ENCODE measurements at regions not wholly inside any gene's neighbourhood (a gene's known extent, or its start where the extent isn't known, plus 50 kb on each side); places are given as distances from the start of the nearest gene placed in this dataset.

DNA sequence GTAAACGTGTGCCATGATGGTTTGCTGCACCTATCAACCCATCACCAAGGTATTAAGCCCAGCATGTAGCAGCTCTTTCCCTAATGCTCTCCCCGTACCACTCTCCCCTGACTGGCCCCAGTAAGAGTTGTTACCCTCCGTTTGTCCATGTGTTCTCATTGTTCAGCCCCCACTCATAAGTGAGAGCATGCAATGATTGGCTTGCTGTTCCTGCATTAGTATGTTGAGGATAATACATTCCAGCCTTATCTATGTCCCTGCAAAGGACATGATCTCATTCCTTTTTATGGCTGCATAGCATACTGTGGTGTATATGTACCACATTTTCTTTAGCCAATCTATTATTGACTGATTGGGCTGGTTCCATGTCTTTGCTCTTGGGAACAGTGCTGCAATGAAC is 1294.9 kb upstream of the CDH8 start:
- no peak overlapping the region for H3K4me3 ChIP-seq
- TF ChIP-seq, protein P1, sequence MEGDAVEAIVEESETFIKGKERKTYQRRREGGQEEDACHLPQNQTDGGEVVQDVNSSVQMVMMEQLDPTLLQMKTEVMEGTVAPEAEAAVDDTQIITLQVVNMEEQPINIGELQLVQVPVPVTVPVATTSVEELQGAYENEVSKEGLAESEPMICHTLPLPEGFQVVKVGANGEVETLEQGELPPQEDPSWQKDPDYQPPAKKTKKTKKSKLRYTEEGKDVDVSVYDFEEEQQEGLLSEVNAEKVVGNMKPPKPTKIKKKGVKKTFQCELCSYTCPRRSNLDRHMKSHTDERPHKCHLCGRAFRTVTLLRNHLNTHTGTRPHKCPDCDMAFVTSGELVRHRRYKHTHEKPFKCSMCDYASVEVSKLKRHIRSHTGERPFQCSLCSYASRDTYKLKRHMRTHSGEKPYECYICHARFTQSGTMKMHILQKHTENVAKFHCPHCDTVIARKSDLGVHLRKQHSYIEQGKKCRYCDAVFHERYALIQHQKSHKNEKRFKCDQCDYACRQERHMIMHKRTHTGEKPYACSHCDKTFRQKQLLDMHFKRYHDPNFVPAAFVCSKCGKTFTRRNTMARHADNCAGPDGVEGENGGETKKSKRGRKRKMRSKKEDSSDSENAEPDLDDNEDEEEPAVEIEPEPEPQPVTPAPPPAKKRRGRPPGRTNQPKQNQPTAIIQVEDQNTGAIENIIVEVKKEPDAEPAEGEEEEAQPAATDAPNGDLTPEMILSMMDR (IDR thresholded peaks at IDR 0.05), result no peak
- H3K27ac ChIP-seq, result no peak overlapping the region
- no peak for DNase-seq (ENCODE audit: low spot score)

DNA sequence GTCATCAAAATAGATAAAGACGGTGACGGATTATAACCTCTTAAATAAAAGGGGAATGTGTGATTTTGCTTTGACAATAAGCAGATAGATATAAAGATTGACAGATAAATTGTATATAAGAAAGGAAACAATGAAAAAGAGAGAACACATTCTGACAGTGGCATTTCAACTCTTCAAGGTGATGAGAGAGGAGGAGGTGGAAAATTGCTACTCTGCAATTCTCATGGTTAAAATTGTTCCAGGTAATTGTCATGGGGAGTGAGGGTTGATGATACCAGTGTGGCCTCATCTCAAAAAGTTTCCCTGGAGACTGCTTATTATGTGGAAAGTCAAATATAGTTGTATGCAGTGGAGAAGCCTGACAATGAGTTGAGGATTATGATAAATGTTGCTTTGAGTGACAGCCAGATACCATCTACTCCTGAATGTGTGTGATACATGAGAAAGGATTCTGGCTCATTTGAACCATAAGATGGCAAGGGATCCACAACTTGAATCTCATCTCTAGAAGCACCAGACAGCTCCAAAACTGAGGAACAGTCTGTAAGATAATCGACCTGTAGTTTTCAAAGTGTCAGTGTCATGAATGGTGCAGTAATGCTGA is 1290.6 kb upstream of the CDH8 start:
- TF ChIP-seq, protein P1 (IDR thresholded peaks at IDR 0.05), result no peak
- H3K4me3 ChIP-seq, result no peak overlapping the region
- no peak for DNase-seq (ENCODE audit: low spot score)
- H3K27ac ChIP-seq, result no peak overlapping the region

GRCh38 chr16:63323722-63324705 is 1287.8 kb upstream of the CDH8 start:
- H3K4me3 ChIP-seq, result no peak overlapping the region
- TF ChIP-seq, protein P1 (IDR thresholded peaks at IDR 0.05), result no peak
- no peak overlapping the region for H3K27ac ChIP-seq
- DNase-seq (ENCODE audit: low spot score), result no peak

- Histone ChIP-seq H3K4me3 (no peak overlapping the region), H3K27ac (no peak overlapping the region)
- DNase-seq (ENCODE audit: low spot score), result no peak
- TF ChIP-seq, protein P1 (IDR thresholded peaks at IDR 0.05), result no peak
Observed at GRCh38 chr16:63323055-63323454, 1286.8 kb upstream of the CDH8 start.

- Histone ChIP-seq H3K4me3 (no peak overlapping the region), H3K27ac (no peak overlapping the region)
- no peak for DNase-seq (ENCODE audit: low spot score)
- TF ChIP-seq, protein P1 (IDR thresholded peaks at IDR 0.05), result no peak
Observed at GRCh38 chr16:63315229-63315628, 1279.0 kb upstream of the CDH8 start.

DNA sequence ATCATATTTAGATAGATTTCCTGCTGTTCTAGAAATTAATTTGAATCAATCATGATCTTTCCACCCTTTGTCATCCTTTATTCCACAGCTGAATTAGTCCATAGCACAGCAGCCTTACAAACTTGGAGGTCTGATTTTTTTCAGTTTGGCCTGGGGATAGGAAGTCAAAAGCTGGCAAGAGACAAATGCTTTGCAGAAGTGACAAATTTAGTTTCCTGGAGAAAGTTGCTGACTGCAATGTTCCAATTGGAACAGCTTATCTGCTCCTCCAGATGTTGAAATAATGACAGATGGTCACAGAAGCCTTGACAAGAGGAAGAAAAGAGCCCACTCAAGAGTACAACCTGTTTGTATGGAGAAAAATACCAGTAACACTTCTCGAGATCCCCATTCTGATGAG is 1276.1 kb upstream of the CDH8 start:
- Histone ChIP-seq H3K27ac (no peak overlapping the region), H3K4me3 (no peak overlapping the region)
- no peak for DNase-seq (ENCODE audit: low spot score)
- TF ChIP-seq, protein P1 (IDR thresholded peaks at IDR 0.05), result no peak
